Fibroblast of lung (primary cell): ENCODE measurements at regions not wholly inside any gene's neighbourhood (a gene's known extent, or its start where the extent isn't known, plus 50 kb on each side); places are given as distances from the start of the nearest gene placed in this dataset.

Source experiments
- CTCF ChIP-seq, 2 donors: IDR thresholded peaks in 1 of 2; conservative IDR thresholded peaks in 1 of 2; 1 replicate in 1 of 2; 2 replicates in 1 of 2; pipeline ENCODE4 v1.5.1; 2011 to 2012; ENCODE audit warnings: low read length in 2 of 2, control low read depth in 1 of 2, inconsistent platforms in 1 of 2, low read depth in 1 of 2, mild to moderate bottlenecking in 1 of 2
- EZH2 ChIP-seq: IDR thresholded peaks from 2 replicates; pipeline ENCODE4 v1.5.1; 2012; ENCODE audit warnings: low read length, control low read depth, mild to moderate bottlenecking; ENCODE audit errors: missing control alignments

GRCh38 chr11:96785073-96785472, 395.3 kb downstream of the JRKL start:
- TF ChIP-seq EZH2 (no peak), CTCF (conservative IDR thresholded peaks at IDR 0.05 in 1 of 2, IDR thresholded peaks at IDR 0.05 in 1 of 2; ENCODE audit: low read depth in 1 of 2, low read length in 2 of 2) (no peak)
